GM21825 (cell line): ENCODE measurements at regions not wholly inside any gene's neighbourhood (a gene's known extent, or its start where the extent isn't known, plus 50 kb on each side); places are given as distances from the start of the nearest gene placed in this dataset.
"Not testable (repeated sequence)": the region's sequence is repeated elsewhere in the genome, so short reads cannot be mapped to it uniquely, and the experiment has no call there.

ENCODE experiments used
- ATAC-seq: cut with Tn5 transposase; IDR thresholded peaks from one replicate; pipeline ENCODE4 v1.9.1; 2021; ENCODE audit warnings: mild to moderate bottlenecking, moderate library complexity; ENCODE audit not compliant: unreplicated experiment

- ATAC-seq: no peak
Measured at GRCh38 chr18:1267021-1267420, 362.4 kb downstream of the ADCYAP1 start.

DNA sequence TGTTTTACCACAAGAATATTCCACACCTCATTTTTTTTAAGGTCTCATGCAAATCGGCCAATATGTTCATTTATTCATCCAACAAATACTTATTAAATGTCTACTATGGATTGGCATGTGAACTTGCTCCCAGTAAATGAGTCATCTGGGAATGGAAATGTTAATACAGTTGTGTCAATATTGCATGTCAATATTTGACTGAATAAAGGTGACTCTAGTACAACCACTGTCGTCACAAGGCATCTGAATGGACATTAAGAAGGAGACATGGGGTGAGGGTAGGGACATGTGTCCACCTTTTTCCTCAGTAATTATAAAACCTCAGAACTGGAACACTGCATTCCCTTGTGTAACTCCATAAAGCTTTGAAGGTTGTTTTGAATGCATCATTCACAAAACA is 365.4 kb downstream of the ADCYAP1 start:
- no peak for ATAC-seq

DNA sequence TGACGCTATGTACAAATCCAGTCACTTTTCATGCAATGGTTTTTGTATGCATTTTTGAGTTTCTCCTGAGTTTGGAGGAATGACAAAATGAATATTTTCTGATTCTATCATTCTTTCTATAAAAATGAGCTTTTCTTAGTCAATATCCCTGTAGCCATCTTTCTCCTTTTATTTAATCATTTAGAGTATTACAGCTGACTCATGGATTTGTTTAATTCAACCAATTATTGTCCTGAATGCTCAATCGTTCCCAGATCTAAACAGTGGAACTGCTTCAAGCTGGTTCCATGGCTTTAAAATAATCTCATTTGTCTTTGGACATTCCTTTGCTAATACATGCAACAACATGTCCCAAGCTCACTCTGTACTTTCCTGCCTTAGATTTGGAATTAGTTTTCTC is 368.8 kb downstream of the ADCYAP1 start:
- ATAC-seq: no peak

GRCh38 chr18:1292167-1292566 is 387.5 kb downstream of the ADCYAP1 start:
- ATAC-seq: no peak

DNA sequence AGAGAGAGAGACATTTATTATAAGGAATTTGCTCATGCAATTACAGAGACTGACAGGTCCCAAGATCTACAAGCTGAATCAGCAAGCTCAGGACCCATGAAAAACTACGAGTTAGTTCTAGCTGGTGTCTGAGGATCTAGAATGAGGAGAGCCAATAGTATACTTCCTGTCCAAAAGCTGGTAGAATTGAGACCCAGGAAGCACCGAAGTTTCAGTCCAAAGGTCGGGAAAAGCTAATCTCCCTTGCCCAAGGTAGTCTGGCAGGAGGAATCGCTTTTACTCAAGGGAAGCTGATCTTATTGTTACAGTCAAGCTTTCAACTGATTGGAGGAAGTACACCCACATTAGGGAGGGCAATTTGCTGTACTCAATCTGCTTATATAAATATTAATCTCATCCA is 389.6 kb downstream of the ADCYAP1 start:
- ATAC-seq: no peak

DNA sequence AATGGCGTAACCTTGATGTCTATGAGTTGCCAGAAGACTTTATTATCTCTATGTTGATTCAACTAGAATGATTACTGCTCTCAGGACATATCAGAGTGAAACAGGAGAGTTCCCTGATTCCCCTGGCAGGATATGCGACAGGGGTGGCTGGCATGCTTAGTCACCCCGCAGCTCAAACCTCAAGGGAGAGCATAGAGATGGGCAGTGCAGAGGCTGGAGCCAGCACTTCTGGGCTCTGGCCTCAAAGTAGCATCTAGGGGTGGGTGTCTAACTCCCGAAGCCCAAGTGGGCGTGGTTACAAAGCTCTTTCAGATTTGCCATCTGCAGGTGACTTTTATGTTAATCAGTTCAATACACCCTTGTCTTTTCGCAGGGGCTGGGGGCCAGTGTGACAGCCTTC is 391.6 kb downstream of the ADCYAP1 start:
- ATAC-seq: no peak

DNA sequence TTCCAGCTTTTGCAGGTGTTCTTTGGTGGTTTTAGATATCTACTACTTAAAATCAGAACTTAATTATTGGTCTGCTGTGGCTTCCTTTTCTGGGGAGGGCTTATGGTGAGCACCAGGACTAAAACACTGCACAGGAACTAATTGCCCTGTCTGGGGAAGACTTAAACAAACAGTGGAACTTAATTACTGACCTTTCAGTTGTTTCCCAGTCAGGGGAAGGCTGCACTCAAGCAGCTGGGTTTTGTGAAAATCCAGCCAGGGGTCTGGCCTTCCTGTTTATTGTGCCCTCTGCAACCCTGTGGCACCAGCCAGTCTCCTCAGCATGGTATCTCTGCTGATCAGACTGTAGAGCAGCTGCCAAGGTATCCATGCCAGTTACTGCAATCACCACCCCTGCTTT is 398.2 kb downstream of the ADCYAP1 start:
- no peak for ATAC-seq

GRCh38 chr18:1304392-1304992 is 399.8 kb downstream of the ADCYAP1 start:
- no peak for ATAC-seq

GRCh38 chr18:1306641-1307040 is 402.0 kb downstream of the ADCYAP1 start:
- no peak for ATAC-seq

DNA sequence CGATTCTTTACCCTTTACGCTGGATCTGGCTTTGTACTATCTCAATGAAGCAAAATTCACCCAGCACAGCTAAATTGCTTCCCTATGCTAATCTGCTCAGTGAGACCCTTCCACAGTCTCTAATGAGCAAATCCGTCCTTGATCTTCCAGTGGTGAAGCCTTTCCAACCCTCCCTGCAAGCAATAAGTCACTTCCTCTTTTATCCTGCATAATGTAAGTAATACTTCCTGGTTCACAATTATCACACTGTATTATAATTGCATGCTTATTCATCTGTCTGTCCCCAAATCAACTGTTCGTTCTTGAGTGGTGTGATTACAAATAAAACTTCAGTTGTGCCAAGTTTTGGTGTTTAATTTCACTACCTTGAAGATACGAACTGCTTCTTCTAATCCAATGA is 404.0 kb downstream of the ADCYAP1 start:
- ATAC-seq: no peak

DNA sequence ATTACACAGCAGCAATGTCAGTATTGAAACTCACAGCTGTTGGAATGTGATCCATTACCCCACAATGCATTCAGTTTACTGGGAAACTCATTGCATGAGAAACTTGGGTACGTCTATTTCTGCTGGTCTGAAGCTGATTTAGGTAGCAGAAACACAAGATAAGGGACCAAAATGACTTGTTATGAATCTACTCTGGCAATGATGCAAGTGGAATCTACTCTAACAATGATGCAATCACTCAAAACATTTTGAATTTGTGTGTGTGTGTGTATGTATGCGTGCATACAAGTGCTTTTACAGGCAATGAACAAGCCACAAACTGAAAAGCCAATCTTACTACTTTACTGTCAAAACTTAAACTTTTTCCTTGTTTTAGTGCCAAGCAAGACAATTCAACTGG is 406.7 kb downstream of the ADCYAP1 start:
- ATAC-seq: no peak

DNA sequence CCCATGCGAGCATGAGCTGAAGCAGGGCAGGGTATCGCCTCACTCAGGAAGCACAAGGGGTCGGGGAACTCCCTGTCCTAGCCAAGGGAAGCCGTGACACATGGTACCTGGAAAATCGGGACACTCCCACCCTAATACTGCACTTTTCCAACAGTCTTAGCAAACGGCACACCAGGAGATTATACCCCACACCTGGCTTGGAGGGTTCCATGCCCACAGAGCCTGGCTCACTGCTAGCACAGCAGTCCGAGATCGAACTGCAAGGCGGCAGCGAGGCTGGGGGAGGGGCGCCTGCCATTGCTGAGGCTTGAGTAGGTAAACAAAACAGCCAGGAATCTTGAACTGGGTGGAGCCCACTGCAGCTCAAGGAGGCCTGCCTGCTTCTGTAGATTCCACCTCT is 430.7 kb downstream of the ADCYAP1 start:
- not testable (repeated sequence) for ATAC-seq

- no peak for ATAC-seq
Measured at GRCh38 chr18:1350931-1351450, 446.3 kb downstream of the ADCYAP1 start.

DNA sequence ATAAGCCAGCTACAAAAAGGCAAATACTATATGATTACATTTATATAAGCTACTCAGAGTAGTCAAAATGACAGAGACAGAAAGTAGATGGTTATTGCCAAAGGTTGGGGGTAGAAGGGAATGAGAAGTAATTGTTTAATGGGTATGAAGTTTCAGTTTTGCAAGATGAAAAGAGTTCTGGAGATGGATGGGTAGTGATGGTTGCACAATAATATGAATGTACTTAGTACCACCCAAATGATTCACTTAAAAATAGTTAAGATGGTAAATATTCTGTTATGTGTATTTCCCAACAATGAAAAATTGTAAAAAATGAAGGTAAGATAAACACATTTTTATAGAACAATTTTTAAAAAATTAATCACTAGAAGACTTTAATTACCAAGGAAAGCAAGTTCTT is 448.4 kb downstream of the ADCYAP1 start:
- ATAC-seq: no peak

- no peak for ATAC-seq
Measured at GRCh38 chr18:1357724-1358123, 453.1 kb downstream of the ADCYAP1 start.

DNA sequence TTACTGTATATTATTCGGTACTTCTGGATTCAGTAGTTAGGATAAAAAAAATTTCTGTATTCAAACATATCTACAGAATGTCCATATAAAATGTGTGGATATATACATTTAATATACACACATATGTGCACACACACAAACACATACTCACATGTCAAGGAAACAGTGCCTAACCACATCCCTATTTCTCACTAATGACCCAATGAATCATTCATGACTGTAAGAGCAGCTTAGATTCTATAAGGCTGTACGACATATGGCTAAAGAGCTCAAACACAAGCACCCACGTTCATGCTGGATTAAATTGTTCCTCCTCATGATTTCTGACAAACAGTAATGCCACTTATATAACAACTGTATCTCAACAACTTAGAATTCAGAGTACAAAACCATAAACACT is 457.3 kb downstream of the ADCYAP1 start:
- no peak for ATAC-seq

DNA sequence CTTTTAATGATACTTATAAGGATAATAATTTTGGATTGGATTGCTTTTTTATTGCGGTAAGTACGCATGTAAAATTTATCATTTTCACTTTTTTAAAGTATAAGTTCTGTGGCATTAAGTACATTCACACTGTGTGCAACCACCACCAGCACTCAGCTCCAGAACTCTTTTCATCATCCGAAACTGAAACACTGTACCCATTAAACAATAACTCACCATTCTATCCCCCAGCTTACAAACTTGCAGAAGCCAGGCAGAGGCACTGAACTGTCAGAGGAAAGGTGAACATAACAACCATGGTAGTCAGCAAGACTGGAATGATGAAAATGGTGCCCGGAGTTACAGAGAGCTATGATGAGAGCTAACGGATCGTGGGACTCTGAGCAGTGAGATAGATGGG is 465.9 kb downstream of the ADCYAP1 start:
- ATAC-seq: no peak

- no peak for ATAC-seq
Measured at GRCh38 chr18:1371724-1372123, 467.1 kb downstream of the ADCYAP1 start.

DNA sequence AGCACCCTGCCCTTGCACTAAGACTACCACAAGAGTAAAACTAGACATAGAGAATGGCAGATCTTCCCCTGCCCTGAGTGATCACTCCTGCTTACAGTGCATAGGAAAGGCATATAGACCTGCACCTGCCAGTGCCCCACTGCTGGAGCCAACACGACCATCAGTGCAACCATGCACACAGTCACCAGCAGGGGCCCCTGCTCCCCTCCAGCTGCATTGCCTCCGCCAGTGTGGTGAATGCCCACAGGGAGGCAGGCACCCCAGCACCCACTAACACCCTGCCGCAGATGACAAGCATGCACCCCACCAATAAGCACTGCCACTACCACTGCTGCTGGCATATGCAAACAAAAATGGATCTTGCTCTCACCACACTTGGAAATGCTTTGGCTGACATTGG is 478.8 kb downstream of the ADCYAP1 start:
- no peak for ATAC-seq

DNA sequence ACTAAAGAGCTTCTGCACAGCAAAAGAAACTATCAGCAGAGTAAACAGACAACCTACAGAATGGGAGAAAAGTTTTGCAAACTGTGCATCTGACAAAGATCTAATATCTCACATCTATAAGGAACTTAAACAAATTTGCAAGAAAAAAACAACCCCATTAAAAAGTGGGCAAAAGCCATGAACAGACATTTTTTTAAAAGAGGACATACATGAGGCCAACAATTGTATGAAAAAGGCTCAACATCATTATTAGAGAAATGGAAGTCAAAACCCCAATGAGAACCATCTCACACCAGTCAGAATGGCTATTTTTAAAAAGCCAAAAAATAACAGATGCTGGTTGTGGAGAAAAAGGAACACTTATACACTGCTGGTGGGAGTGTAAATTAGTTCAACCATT is 483.8 kb downstream of the ADCYAP1 start:
- not testable (repeated sequence) for ATAC-seq

- ATAC-seq: no peak
Measured at GRCh38 chr18:1392046-1392445, 487.4 kb downstream of the ADCYAP1 start.

DNA sequence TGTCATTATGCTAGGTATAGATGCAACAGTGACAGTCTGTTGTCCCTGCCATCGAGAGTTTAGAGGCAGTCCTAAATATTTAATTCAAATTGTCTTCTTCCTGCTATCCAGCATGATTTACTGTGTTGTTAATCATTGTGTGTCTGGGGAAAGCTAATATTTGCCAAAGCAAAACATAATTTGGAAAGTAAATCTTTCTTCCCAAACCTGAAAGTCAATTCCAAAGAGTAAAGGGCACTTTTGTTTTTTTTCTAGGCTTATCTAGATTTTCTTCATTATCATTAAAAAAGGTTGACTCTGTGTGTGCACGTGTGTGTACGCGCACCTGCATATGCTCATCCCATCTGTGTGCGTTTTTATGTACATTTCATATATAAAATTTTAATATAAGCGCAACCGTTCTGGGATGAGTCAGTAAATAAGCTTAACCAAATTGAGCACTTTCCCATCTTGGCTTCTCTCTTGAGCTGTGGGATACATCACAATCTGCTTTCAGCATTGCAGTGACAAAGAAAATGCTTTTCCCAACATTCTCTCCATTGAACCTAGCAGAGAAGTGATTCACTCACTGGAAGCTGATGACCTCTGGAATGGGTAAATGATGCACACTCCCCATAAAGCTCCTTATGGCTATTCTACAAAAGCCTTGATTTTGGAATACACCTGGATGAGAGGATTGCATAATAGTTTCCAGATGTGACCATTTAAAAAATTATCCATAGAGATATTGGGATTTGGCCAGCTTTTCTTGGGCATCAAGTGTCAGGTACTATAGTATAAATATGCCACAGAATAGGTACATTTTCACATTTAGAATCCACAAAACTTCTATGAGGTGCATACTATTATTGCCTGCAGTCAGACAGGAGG is 488.4 kb downstream of the ADCYAP1 start:
- no peak for ATAC-seq
